Activated T-helper 1 cell treated with anti-CD3 and anti-CD28 coated beads, Interleukin-12 subunit alpha, Interleukin-12 subunit beta, Interleukin-2, Interleukin-4 antibody, amounts not matched to agents 30 ng/mL and 10 ng/mL and 1 ng/mL, durations not matched to agents 14 hours and 24 hours and 36 hours (primary cell): ENCODE measurements at regions not wholly inside any gene's neighbourhood (a gene's known extent, or its start where the extent isn't known, plus 50 kb on each side); places are given as distances from the start of the nearest gene placed in this dataset.
"Not testable (repeated sequence)": the region's sequence is repeated elsewhere in the genome, so short reads cannot be mapped to it uniquely, and the experiment has no call there.

Experiments
- DNase-seq: peaks from one replicate; pipeline ENCODE4 v3.0.0; 2021; ENCODE audit warnings: low spot score
- H3K27ac Mint-ChIP-seq: one replicate; pipeline ENCODE4 v1.8.0; 2021; ENCODE audit warnings: mild to moderate bottlenecking, mixed read lengths
- H3K27me3 Mint-ChIP-seq: one replicate; pipeline ENCODE4 v1.8.0; 2022; ENCODE audit warnings: mild to moderate bottlenecking, moderate library complexity, mixed read lengths; ENCODE audit not compliant: insufficient read depth
- H3K36me3 Mint-ChIP-seq: one replicate; pipeline ENCODE4 v1.8.0; 2021; ENCODE audit warnings: low read depth, mixed read lengths
- H3K4me1 Mint-ChIP-seq: one replicate; pipeline ENCODE4 v1.8.0; 2021; ENCODE audit warnings: low read depth, mixed read lengths
- H3K4me3 Mint-ChIP-seq: one replicate; pipeline ENCODE4 v1.8.0; 2021; ENCODE audit warnings: mild to moderate bottlenecking, moderate library complexity, mixed read lengths
- H3K9me3 Mint-ChIP-seq: one replicate; pipeline ENCODE4 v1.8.0; 2021; ENCODE audit warnings: mixed read lengths
- intact Hi-C: fragments of 100-400 bp; cut with micrococcal nuclease; formaldehyde crosslinking; loops from one replicate; pipeline ENCODE4 v1.15.1; 2024

DNA sequence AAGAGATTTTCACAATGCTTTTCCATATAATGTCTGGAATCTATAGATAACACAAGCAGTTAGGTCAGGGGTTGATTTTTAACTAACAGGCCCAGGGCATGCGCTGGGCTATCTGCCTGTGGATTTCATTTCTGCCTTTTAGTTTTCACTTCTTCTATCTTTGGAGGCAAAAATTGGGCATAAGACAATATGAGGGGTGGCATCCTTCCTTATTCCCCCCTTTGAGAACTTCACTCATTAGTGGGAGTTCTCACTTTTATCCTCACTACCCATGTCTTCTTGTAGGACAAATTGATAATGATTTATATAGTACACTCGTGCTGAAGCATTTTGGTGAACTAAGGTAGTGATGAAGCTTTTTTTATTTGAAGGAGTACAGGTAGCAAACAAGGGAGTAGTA, 2155.5 kb downstream of the TP53TG3F start:
- H3K27ac Mint-ChIP-seq = not testable (repeated sequence)

DNA sequence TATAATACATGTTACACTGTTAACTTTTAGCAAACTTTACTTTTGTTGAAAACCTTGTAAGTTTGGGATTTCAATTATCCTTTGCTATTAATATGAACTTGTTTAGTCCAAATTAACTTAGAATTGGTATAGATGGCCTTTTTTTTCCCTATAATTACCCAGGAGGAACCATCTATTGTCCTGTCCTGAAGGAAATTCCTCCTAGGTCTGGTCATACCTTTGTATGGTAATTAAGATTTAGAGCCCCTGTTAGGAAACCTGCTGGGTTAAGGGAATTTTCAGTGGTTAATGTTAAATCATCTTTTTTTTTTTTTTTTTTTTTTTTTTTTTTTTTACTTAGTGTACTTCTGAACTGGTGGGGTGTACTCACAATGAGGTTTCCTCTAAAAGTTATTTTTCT, 2159.8 kb downstream of the TP53TG3F start:
- H3K27me3 Mint-ChIP-seq, H3K27ac Mint-ChIP-seq, H3K4me1 Mint-ChIP-seq, intact Hi-C loops, DNase-seq, H3K36me3 Mint-ChIP-seq, H3K4me3 Mint-ChIP-seq: not testable (repeated sequence)
- H3K9me3 Mint-ChIP-seq = peaks cover 52% of the 10 kb centered on the region

More for the DNA sequence above, 2155.5 kb downstream of the TP53TG3F start:
- H3K4me1 Mint-ChIP-seq, H3K4me3 Mint-ChIP-seq, DNase-seq, intact Hi-C loops, H3K36me3 Mint-ChIP-seq, H3K27me3 Mint-ChIP-seq: not testable (repeated sequence)
- peaks cover 31% of the 10 kb centered on the region for H3K9me3 Mint-ChIP-seq

DNA sequence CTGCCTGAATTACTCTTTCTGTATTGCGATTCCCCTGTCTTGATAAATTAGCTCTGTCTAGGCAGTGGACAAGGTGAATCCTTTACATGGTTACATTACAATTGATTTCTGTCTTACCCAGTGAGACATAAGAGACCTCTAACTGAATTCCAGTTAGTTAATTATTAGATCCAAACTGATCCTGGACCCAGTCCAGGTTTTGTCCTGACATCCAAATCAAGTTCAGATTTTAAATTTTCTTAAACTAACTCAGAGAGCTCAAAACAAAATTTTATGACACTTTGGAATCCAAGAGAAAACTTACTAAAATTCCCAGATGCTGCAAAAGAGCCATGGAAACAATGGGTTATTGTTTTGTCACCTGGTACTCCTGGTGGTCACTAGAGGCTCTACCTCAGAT, 2166.6 kb downstream of the TP53TG3F start:
- Mint-ChIP-seq H3K27me3 (no peaks in the 10 kb centered on the region), H3K9me3 (peaks cover 33% of the 10 kb centered on the region), H3K4me1 (no peaks in the 10 kb centered on the region), H3K4me3 (no peak overlapping the region), H3K27ac (no peak overlapping the region), H3K36me3 (no peaks in the 10 kb centered on the region)
- intact Hi-C loops = no loop called here
- DNase-seq = no peak

DNA sequence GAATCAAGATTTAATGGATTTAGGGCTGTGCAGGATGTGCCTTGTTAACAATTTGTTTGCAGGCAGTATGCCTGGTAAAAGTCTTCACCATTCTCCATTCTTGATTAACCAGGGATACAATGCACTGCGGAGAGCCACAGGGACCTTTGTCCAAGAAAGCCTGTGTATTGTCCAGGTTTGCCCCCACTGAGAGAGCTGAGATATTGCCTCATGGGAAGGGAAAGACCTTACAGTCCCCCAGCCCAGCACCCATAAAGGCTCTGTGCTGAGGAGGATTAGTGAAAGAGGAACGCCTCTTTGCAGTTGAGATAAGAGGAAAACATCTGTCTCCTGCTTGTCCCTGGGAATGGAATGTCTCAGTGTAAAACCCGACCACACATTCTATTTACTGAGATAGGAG, 2169.6 kb downstream of the TP53TG3F start:
- intact Hi-C loops = no loop called here

DNA sequence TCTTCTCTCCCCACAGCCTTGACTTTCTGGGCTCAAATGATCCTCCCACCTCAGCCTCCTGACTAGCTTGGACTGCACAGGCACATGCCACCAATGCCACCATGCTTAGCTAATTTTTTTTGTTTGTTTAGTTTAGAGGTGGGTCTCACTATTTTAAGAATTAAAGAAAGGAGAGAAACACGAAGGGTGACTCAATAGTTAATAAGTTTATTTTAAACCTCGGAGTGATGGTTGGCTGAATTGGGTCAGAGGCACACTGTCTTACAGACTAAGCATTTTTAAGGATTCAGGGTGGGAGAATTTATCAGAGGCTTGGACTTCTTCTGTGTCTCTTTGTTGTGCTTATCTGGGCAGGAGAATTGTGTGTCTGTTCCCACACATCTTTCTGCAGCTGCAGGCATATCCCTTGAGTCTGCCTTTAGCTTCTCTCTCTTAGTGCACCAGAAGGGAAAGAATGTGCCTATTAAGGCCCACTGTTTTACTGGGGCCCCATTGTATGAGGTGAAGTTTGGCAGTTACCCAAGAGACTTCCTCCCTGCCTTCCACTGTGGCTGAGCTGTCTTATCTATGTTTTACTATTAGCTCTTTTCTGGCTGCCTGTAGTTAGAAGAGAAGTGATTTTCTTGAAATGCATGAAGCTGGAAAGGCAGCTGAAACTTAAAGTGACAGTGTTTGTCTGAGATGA, 2172.0 kb downstream of the TP53TG3F start:
- no peaks in the 10 kb centered on the region for H3K36me3 Mint-ChIP-seq
- intact Hi-C loops = loop anchor here (10.0 kb wide), 1 partner anchor 63 kb away; no protein-coding TSS in a partner anchor
- peaks cover 28% of the 10 kb centered on the region for H3K9me3 Mint-ChIP-seq
- H3K4me1 Mint-ChIP-seq = no peaks in the 10 kb centered on the region
- no peaks in the 10 kb centered on the region for H3K27me3 Mint-ChIP-seq
- no peak for DNase-seq
- no peak overlapping the region for H3K27ac Mint-ChIP-seq
- H3K4me3 Mint-ChIP-seq = no peak overlapping the region

More for the DNA sequence above, 2169.6 kb downstream of the TP53TG3F start:
- Mint-ChIP-seq H3K9me3 (peaks cover 32% of the 10 kb centered on the region), H3K36me3 (no peaks in the 10 kb centered on the region), H3K27me3 (no peaks in the 10 kb centered on the region), H3K4me3 (no peak overlapping the region), H3K27ac (no peak overlapping the region), H3K4me1 (no peaks in the 10 kb centered on the region)
- no peak for DNase-seq

DNA sequence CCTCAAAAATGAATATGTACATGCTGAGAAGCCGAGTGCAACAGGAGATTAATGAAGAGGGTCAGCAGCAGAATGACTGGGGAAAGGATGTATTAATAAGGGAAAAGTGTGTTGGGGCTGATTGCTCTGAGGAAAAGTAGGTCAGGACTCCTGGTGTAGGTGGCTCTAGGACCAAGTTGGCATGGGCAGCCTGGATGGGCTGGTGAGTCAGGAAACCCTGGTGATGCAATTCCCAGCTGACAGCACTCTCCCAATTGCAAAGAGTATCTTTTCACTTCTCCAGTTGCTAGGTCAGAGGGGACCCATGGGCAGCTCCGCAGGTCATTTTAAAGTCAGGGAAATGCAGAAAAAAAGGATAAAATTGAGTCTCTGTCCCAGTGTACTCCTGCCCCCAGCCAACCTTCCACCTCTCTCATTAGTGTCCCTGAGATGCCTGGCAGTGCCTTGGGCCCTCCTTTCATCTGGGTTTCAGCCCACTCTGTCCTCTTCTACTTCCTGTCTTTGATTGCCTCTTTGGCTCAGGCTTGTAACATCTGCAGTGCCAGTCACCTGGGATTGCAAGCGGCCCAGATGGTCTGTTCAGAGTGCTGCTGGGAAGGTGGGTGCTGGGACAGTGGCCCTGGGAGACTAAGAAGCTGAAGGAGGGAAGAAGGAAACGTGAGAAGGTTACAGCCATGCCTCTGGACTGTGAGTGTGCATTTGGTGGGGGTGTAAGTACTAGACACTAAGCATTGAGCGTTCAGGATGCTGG, 2177.2 kb downstream of the TP53TG3F start:
- intact Hi-C loops = loop anchor here (10.0 kb wide), 1 partner anchor 58 kb away; no protein-coding TSS in a partner anchor
- no peaks in the 10 kb centered on the region for H3K4me1 Mint-ChIP-seq
- no peaks in the 10 kb centered on the region for H3K27me3 Mint-ChIP-seq
- no peaks in the 10 kb centered on the region for H3K36me3 Mint-ChIP-seq
- no peak overlapping the region for H3K4me3 Mint-ChIP-seq
- no peak overlapping the region for H3K27ac Mint-ChIP-seq
- H3K9me3 Mint-ChIP-seq = peaks cover 33% of the 10 kb centered on the region
- no peak for DNase-seq

DNA sequence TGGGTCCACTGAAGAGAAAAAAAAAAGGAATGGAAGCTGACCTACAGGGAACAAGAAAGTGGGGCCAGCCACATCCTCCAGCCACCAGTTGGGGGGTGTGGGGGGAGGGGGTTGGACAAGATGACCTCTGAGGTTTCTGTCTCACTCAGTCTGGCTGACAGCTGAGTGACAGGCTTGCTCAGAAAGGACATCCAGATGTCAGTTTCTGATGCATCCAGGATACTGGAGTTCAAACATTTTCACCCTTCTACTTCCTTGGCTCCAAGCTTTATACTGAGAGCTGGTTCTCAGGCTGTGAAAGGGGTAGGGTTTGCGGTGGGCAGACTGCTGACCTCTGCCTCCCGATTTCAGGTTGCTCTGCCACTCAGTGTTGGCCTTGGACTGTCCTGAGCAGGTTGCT, 2178.3 kb downstream of the TP53TG3F start:
- peaks cover 33% of the 10 kb centered on the region for H3K9me3 Mint-ChIP-seq
- no peak overlapping the region for H3K4me3 Mint-ChIP-seq
- intact Hi-C loops = loop anchor here (10.0 kb wide), 1 partner anchor 57 kb away; no protein-coding TSS in a partner anchor
- H3K27me3 Mint-ChIP-seq = no peaks in the 10 kb centered on the region
- DNase-seq = no peak
- H3K4me1 Mint-ChIP-seq = no peaks in the 10 kb centered on the region
- H3K27ac Mint-ChIP-seq = no peak overlapping the region
- H3K36me3 Mint-ChIP-seq = no peaks in the 10 kb centered on the region

DNA sequence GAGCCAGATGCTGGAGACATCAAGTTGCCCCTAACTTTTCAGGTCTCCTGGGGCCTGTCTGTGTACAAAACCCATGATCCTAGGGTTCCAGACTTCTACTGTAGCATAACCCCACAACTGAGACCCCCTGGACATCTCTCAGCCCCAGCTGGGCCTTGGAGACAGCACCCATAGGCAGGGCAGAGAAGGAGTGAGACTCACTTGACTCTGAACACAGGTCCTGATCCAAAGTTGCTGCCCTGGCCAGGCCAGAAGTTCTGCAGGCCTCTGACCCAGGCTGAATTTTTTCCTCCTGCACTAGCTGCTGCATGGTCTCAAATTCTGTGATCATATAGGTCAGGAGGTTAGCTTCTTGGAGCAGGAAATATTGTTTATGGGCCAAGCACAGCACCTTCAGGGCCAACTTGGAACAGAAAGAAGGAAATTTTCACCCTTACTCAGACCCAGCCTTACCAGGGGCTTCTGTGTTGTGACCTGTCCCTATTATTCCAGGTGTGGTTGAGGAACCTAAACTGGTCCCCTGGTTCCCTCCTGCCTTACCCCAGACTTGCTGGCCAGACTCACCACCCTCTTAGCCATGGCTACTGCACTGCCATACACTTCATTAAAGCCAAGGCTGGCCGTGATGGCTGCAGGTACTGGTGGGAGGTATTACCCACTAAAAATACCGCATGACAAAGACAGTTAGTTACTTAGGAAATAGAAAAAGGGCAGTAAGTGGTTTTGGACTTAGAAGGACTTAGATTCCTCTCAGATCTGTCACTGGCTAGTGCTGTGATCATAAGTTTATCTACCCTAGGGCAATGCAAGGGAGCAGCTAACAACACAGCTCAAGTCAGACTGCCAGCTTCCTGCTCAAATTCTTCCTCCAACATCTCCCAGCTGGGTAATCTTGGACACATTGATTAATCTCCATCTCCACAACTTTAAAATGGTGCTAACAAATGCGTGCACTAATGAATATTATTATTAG, 2180.1 kb downstream of the TP53TG3F start:
- Mint-ChIP-seq H3K9me3 (peaks cover 33% of the 10 kb centered on the region), H3K36me3 (no peaks in the 10 kb centered on the region), H3K27ac (no peak overlapping the region), H3K4me3 (no peak overlapping the region), H3K27me3 (no peaks in the 10 kb centered on the region), H3K4me1 (no peaks in the 10 kb centered on the region)
- DNase-seq = no peak
- intact Hi-C loops = loop anchor here (10.0 kb wide), 1 partner anchor 55 kb away; no protein-coding TSS in a partner anchor

DNA sequence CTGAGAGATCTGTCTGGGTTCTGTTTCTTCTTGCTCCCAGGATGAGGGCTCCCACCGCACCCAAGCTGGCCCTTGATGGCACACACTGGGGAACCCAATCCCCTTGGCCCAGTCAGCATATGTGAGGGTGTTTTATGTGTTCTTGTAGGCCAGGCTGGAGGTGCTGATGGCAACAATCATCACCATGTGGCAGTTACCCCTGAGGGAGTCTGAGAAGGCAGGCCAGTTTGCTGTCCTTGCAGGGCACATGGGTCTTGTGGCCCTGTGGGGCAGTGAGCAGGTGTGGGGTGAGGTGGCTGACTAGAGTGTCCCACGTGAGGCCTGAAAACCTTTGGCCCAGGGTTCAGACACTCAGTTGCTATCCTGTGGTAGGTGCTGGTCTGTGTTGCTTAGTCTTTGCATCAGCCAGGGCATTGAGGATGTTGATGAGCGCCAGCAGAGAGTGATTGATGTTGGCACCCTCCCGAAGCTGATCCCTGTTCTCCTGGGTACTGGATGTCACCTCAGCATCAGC, 2183.0 kb downstream of the TP53TG3F start:
- H3K9me3 Mint-ChIP-seq = peaks cover 43% of the 10 kb centered on the region
- no peak for DNase-seq
- H3K27me3 Mint-ChIP-seq = no peaks in the 10 kb centered on the region
- intact Hi-C loops = no loop called here
- H3K27ac Mint-ChIP-seq = no peak overlapping the region
- no peaks in the 10 kb centered on the region for H3K36me3 Mint-ChIP-seq
- no peak overlapping the region for H3K4me3 Mint-ChIP-seq
- no peaks in the 10 kb centered on the region for H3K4me1 Mint-ChIP-seq

DNA sequence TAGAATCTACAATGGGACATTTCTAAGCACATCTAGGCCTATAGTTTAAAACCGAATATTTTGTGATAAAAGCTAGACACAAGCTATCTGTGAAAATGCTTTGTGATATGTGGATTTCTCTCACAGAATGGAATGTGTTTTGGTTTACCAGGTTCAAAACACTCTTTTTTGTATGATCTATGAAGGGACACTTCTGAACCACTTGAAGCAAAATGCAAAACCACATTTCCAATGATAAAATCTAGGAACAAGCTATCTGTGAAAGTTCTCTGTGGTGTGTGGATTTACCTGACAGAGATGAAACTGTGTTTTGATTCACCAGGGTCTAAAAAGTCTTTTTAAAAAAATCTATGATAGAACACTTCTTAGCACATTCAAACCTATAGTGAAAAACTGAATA, 2192.4 kb downstream of the TP53TG3F start:
- peaks cover 8% of the 10 kb centered on the region for H3K9me3 Mint-ChIP-seq
- no peak overlapping the region for H3K4me3 Mint-ChIP-seq
- no peaks in the 10 kb centered on the region for H3K36me3 Mint-ChIP-seq
- intact Hi-C loops = no loop called here
- no peaks in the 10 kb centered on the region for H3K4me1 Mint-ChIP-seq
- no peak for DNase-seq
- H3K27ac Mint-ChIP-seq = no peak overlapping the region
- H3K27me3 Mint-ChIP-seq = no peaks in the 10 kb centered on the region

DNA sequence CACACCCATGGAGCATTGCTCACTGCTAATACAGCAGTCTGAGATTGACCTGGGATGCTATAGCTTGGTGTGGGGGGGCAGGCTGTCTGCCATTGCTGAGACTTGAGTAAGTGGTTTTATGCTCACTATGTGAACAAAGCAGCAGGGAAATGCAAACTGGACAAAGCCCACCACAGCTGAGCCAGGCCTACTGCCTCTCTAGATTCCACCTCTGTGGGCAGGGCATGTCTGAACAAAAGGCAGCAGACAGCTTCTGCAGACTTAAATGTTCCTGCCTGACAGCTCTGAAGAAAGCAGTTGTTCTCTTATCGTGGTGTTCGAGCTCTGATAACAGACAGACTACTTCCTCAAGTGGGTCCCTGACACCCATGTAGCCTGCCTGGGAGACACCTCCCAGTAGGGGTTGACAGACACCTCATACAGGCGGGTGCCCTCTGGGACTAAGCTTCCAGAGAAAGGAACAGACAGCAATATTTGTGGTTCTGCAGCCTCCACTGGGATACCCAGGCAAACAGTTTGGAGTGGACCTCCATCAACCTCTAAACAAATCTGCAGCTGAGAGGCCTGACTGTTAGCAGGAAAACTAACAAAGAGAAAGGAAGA, 2204.8 kb downstream of the TP53TG3F start:
- intact Hi-C loops = no loop called here
- no peaks in the 10 kb centered on the region for H3K27me3 Mint-ChIP-seq
- no peaks in the 10 kb centered on the region for H3K4me1 Mint-ChIP-seq
- peaks cover 46% of the 10 kb centered on the region for H3K9me3 Mint-ChIP-seq
- no peak for DNase-seq
- H3K4me3 Mint-ChIP-seq = no peak overlapping the region
- no peak overlapping the region for H3K27ac Mint-ChIP-seq
- no peaks in the 10 kb centered on the region for H3K36me3 Mint-ChIP-seq

DNA sequence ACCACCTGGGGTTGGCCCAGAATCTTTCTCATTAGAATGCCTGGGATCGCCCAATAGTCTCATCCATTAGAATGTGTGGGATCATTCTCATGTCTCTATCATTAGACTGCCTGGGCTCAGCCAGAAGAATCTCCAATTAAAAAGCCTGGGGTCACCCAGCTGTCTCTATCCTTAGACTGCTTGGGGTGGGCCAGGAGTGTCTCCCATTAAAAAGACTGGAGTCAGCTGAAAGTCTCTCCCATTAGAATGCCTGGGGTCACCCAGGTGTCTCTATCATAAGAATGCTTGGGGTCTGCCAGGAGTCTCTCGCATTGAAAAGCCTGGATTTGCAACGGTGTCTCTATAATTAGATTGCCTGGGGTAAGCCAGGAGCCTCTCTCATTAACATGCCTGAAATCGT, 2225.7 kb downstream of the TP53TG3F start:
- H3K27ac Mint-ChIP-seq = no peak overlapping the region
- H3K36me3 Mint-ChIP-seq = no peaks in the 10 kb centered on the region
- no peaks in the 10 kb centered on the region for H3K27me3 Mint-ChIP-seq
- no peak overlapping the region for H3K4me3 Mint-ChIP-seq
- intact Hi-C loops = no loop called here
- peaks cover 55% of the 10 kb centered on the region for H3K9me3 Mint-ChIP-seq
- no peaks in the 10 kb centered on the region for H3K4me1 Mint-ChIP-seq
- DNase-seq = no peak
